GM12878 (cell line): ENCODE measurements at regions not wholly inside any gene's neighbourhood (a gene's known extent, or its start where the extent isn't known, plus 50 kb on each side); places are given as distances from the start of the nearest gene placed in this dataset.

ENCODE experiments used
- CEBPB ChIP-seq, 2 experiments: fragments of 150-350 bp in 1 of 2; IDR thresholded peaks; 2 replicates each; pipeline ENCODE4 v1.6.1; 2012 to 2014; ENCODE audit warnings: low read depth in 2 of 2, low read length in 2 of 2, borderline replicate concordance in 1 of 2, inconsistent platforms in 1 of 2
- EP300 ChIP-seq, 2 experiments: fragments of 150-350 bp in 1 of 2; IDR thresholded peaks; 2 replicates each; pipeline ENCODE4 v1.6.1; 2011 to 2012; ENCODE audit warnings: low read depth in 2 of 2, low read length in 2 of 2, borderline replicate concordance in 1 of 2, improper control_type of control experiment in 1 of 2, inconsistent platforms in 1 of 2; ENCODE audit not compliant: control insufficient read depth in 1 of 2
- HDAC2 ChIP-seq: fragments of 200-600 bp; sonication (generic); IDR thresholded peaks from 2 replicates; pipeline ENCODE4 v1.6.1; 2017
- NFIC ChIP-seq: IDR thresholded peaks from 2 replicates; pipeline ENCODE4 v1.6.1; 2012; ENCODE audit warnings: low read depth, mild to moderate bottlenecking, inconsistent platforms, low read length, moderate library complexity
- RB1 ChIP-seq: fragments of 450-650 bp; formaldehyde crosslinking; IDR thresholded peaks from 2 replicates; pipeline ENCODE4 v1.6.1; 2017; ENCODE audit warnings: mild to moderate bottlenecking, borderline replicate concordance
- SMAD1 ChIP-seq: fragments of 450-650 bp; IDR thresholded peaks from 2 replicates; pipeline ENCODE4 v1.6.1; 2018; ENCODE audit warnings: mild to moderate bottlenecking, low read depth; ENCODE audit not compliant: partially characterized antibody
- ZNF274 ChIP-seq: IDR thresholded peaks from one replicate; pipeline ENCODE4 v1.8.0; 2011; ENCODE audit not compliant: insufficient read length, insufficient read depth
- TF ChIP-seq, protein P1 (sequence below), 3 experiments: IDR thresholded peaks in 2 of 3; conservative IDR thresholded peaks in 1 of 3; 2 replicates each; pipeline ENCODE4 v1.5.1; 2011; ENCODE audit warnings: low read depth in 3 of 3, low read length in 3 of 3, mild to moderate bottlenecking in 3 of 3, control low read depth in 2 of 3, moderate library complexity in 2 of 3, inconsistent platforms in 1 of 3, mixed read lengths in 1 of 3; ENCODE audit not compliant: control insufficient read depth in 2 of 3, insufficient read depth in 1 of 3; ENCODE audit errors: extremely low read depth in 1 of 3
- TF ChIP-seq, protein P2 (sequence below): fragments of 450-650 bp; formaldehyde crosslinking; IDR thresholded peaks from 2 replicates; pipeline ENCODE4 v1.5.0; 2022; ENCODE audit warnings: mild to moderate bottlenecking, missing genetic modification characterization
- TF ChIP-seq, protein P3 (sequence below): IDR thresholded peaks from 2 replicates; pipeline ENCODE4 v1.6.1; 2011; ENCODE audit warnings: low read depth, low read length, improper control_type of control experiment, borderline replicate concordance

DNA sequence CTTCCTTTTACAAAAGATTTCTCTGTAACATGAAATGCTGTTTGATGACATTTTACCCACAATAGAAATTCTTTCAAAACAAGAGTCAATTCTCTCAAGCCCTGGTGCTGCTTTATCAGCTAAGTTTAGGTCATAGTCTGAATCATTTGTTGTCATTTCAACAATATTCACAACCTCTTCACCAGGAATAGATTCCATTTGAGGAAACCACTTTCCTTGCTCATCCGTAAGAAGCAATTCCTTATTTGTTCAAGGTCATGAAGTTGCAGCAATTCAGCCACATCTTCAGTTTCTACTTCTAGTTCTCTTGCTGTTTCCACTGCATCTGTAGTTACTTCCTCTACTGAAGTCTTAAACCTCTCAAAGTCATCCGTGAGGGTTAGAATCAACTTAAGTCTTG lies 315.3 kb downstream of the TYW1 start:
- TF ChIP-seq CEBPB (IDR thresholded peaks at IDR 0.05; ENCODE audit: borderline replicate concordance in 1 of 2, low read depth in 2 of 2, low read length in 2 of 2) (no peak), HDAC2 (no peak), RB1 (no peak), NFIC (no peak), EP300 (IDR thresholded peaks at IDR 0.05; ENCODE audit: borderline replicate concordance in 1 of 2, control insufficient read depth in 1 of 2, low read depth in 2 of 2, low read length in 2 of 2) (no peak), ZNF274 (no peak), SMAD1 (no peak)
- TF ChIP-seq, protein P1, sequence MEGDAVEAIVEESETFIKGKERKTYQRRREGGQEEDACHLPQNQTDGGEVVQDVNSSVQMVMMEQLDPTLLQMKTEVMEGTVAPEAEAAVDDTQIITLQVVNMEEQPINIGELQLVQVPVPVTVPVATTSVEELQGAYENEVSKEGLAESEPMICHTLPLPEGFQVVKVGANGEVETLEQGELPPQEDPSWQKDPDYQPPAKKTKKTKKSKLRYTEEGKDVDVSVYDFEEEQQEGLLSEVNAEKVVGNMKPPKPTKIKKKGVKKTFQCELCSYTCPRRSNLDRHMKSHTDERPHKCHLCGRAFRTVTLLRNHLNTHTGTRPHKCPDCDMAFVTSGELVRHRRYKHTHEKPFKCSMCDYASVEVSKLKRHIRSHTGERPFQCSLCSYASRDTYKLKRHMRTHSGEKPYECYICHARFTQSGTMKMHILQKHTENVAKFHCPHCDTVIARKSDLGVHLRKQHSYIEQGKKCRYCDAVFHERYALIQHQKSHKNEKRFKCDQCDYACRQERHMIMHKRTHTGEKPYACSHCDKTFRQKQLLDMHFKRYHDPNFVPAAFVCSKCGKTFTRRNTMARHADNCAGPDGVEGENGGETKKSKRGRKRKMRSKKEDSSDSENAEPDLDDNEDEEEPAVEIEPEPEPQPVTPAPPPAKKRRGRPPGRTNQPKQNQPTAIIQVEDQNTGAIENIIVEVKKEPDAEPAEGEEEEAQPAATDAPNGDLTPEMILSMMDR (IDR thresholded peaks at IDR 0.05 in 2 of 3, conservative IDR thresholded peaks at IDR 0.05 in 1 of 3; ENCODE audit: control insufficient read depth in 2 of 3, extremely low read depth in 1 of 3, insufficient read depth in 1 of 3, low read depth in 3 of 3, low read length in 3 of 3): no peak
- TF ChIP-seq, protein P2, sequence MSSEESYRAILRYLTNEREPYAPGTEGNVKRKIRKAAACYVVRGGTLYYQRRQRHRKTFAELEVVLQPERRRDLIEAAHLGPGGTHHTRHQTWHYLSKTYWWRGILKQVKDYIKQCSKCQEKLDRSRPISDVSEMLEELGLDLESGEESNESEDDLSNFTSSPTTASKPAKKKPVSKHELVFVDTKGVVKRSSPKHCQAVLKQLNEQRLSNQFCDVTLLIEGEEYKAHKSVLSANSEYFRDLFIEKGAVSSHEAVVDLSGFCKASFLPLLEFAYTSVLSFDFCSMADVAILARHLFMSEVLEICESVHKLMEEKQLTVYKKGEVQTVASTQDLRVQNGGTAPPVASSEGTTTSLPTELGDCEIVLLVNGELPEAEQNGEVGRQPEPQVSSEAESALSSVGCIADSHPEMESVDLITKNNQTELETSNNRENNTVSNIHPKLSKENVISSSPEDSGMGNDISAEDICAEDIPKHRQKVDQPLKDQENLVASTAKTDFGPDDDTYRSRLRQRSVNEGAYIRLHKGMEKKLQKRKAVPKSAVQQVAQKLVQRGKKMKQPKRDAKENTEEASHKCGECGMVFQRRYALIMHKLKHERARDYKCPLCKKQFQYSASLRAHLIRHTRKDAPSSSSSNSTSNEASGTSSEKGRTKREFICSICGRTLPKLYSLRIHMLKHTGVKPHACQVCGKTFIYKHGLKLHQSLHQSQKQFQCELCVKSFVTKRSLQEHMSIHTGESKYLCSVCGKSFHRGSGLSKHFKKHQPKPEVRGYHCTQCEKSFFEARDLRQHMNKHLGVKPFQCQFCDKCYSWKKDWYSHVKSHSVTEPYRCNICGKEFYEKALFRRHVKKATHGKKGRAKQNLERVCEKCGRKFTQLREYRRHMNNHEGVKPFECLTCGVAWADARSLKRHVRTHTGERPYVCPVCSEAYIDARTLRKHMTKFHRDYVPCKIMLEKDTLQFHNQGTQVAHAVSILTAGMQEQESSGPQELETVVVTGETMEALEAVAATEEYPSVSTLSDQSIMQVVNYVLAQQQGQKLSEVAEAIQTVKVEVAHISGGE (CRISPR knock-in tag): no peak
- TF ChIP-seq, protein P3, sequence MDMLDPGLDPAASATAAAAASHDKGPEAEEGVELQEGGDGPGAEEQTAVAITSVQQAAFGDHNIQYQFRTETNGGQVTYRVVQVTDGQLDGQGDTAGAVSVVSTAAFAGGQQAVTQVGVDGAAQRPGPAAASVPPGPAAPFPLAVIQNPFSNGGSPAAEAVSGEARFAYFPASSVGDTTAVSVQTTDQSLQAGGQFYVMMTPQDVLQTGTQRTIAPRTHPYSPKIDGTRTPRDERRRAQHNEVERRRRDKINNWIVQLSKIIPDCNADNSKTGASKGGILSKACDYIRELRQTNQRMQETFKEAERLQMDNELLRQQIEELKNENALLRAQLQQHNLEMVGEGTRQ: no peak
